IMR-90 (cell line): ENCODE measurements at regions not wholly inside any gene's neighbourhood (a gene's known extent, or its start where the extent isn't known, plus 50 kb on each side); places are given as distances from the start of the nearest gene placed in this dataset.

Source experiments
- CTCF ChIP-seq: conservative IDR thresholded peaks from 2 replicates; pipeline ENCODE4 v1.5.1; 2012; ENCODE audit warnings: mild to moderate bottlenecking, low read depth, low read length, improper control_type of control experiment
- ELK1 ChIP-seq: fragments of 150-350 bp; IDR thresholded peaks from 2 replicates; pipeline ENCODE4 v1.6.1; 2016; ENCODE audit warnings: low read depth, mild to moderate bottlenecking, low read length, moderate library complexity, borderline replicate concordance
- MAZ ChIP-seq: IDR thresholded peaks from 2 replicates; pipeline ENCODE4 v1.6.1; 2012; ENCODE audit warnings: low read depth, mild to moderate bottlenecking, low read length, improper control_type of control experiment, moderate library complexity, borderline replicate concordance
- MXI1 ChIP-seq: IDR thresholded peaks from 2 replicates; pipeline ENCODE4 v1.6.1; 2012; ENCODE audit warnings: low read depth, mild to moderate bottlenecking, low read length, moderate library complexity, borderline replicate concordance
- NFE2L2 ChIP-seq: fragments of 150-350 bp; IDR thresholded peaks from 2 replicates; pipeline ENCODE4 v1.6.1; 2016; ENCODE audit warnings: low read depth, mild to moderate bottlenecking, low read length
- POLR2A ChIP-seq: IDR thresholded peaks from 2 replicates; pipeline ENCODE4 v1.6.1; 2012; ENCODE audit warnings: mild to moderate bottlenecking, low read depth, low read length
- RAD21 ChIP-seq: IDR thresholded peaks from 2 replicates; pipeline ENCODE4 v1.6.1; 2012; ENCODE audit warnings: low read length, improper control_type of control experiment
- RCOR1 ChIP-seq: IDR thresholded peaks from 2 replicates; pipeline ENCODE4 v1.6.1; 2012; ENCODE audit warnings: mild to moderate bottlenecking, low read length, improper control_type of control experiment; ENCODE audit not compliant: insufficient replicate concordance
- USF2 ChIP-seq: fragments of 150-350 bp; IDR thresholded peaks from 2 replicates; pipeline ENCODE4 v1.6.1; 2017; ENCODE audit warnings: mild to moderate bottlenecking, antibody characterized with exemption, low read length, low read depth

- TF ChIP-seq CTCF (no peak), POLR2A (no peak), MAZ (no peak), RAD21 (no peak), USF2 (no peak), RCOR1 (no peak), MXI1 (no peak), NFE2L2 (no peak), ELK1 (no peak)
Measured at GRCh38 chr4:58653251-58653650, 1543.1 kb upstream of the IGFBP7 start.
